ENCODE measurements at regions not wholly inside any gene's neighbourhood (a gene's known extent, or its start where the extent isn't known, plus 50 kb on each side); places are given as distances from the start of the nearest gene placed in this dataset.

- Histone ChIP-seq H3K4me3 (ENCODE audit: low read length in 3 of 3) (no peak overlapping the region), H3K9ac (ENCODE audit: low read length in 3 of 3) (no peak overlapping the region), H3K9me3 (ENCODE audit: control insufficient read depth in 2 of 3, insufficient read depth in 1 of 3, low read length in 3 of 3) (no peaks in the 10 kb centered on the region), H3K27me3 (ENCODE audit: control insufficient read depth, insufficient read depth, low read length) (no peaks in the 10 kb centered on the region), H3K4me1 (ENCODE audit: control insufficient read depth in 2 of 3, insufficient read depth in 2 of 3, low read depth in 1 of 3, low read length in 3 of 3) (no peaks in the 10 kb centered on the region), H3K27ac (ENCODE audit: low read depth in 2 of 2, low read length in 2 of 2) (no peak overlapping the region), H3K36me3 (ENCODE audit: control insufficient read depth in 2 of 3, insufficient read depth in 3 of 3, low read length in 3 of 3) (no peaks in the 10 kb centered on the region)
- FAIRE-seq (no peak), DNase-seq (peak in 2 of 5 donors; percentile 23 to 31)
- TF ChIP-seq, protein P1, sequence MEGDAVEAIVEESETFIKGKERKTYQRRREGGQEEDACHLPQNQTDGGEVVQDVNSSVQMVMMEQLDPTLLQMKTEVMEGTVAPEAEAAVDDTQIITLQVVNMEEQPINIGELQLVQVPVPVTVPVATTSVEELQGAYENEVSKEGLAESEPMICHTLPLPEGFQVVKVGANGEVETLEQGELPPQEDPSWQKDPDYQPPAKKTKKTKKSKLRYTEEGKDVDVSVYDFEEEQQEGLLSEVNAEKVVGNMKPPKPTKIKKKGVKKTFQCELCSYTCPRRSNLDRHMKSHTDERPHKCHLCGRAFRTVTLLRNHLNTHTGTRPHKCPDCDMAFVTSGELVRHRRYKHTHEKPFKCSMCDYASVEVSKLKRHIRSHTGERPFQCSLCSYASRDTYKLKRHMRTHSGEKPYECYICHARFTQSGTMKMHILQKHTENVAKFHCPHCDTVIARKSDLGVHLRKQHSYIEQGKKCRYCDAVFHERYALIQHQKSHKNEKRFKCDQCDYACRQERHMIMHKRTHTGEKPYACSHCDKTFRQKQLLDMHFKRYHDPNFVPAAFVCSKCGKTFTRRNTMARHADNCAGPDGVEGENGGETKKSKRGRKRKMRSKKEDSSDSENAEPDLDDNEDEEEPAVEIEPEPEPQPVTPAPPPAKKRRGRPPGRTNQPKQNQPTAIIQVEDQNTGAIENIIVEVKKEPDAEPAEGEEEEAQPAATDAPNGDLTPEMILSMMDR (IDR thresholded peaks at IDR 0.05; ENCODE audit: borderline replicate concordance, extremely low read depth, insufficient read depth) = no peak
- intact Hi-C loops (cut with DNase I) = no loop called here
Observed at GRCh38 chr10:2680821-2681220, 386.5 kb upstream of the PFKP start.

DNA sequence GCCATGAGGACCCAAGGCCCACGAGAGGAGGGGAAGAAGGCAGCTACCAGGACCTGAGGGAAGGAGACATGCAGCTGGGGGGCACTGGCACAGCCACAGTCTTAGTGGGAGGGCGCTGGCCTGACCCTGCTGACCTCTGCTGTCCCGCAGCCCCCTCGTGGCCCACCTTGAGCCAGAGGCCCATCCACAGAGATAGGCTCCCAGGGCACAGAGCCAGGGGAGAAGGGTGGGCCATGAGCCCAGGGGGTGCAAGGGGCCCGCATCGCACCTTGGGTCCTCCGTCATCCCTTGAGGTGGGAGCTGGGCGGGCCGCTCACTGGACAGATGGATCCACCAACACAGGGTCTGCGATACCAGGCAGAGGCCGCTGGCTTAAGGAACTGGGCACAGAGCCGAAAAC lies 387.7 kb upstream of the PFKP start:
- DNase-seq = peak in 1 of 5 donors; percentile 59
- intact Hi-C loops (cut with DNase I) = no loop called here

DNA sequence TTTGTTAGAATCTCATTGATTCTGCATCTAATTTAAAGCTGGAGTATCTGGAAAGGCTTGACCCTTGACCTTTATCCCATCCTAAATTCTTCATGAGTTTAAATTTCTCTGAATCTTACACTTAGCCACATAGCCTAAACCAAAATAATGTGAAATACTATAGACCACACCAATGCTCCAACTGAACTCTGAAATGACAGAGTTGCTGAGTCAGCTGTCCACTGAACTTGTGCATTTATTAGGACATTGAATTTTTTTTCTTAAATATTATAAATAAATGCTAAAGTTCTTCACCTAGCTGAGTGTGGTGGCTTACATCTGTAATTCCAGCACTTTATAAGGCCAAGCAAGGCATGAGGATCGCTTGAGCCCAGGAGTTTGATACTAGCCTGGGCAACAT lies 390.9 kb upstream of the PFKP start:
- FAIRE-seq (no peak), DNase-seq (no peak)
- no peaks in the 10 kb centered on the region for H3K9me3 ChIP-seq (ENCODE audit: control insufficient read depth in 2 of 3, insufficient read depth in 1 of 3, low read length in 3 of 3)
- H3K4me3 ChIP-seq (ENCODE audit: low read length in 3 of 3) = no peak overlapping the region
- H3K4me1 ChIP-seq (ENCODE audit: control insufficient read depth in 2 of 3, insufficient read depth in 2 of 3, low read depth in 1 of 3, low read length in 3 of 3) = no peaks in the 10 kb centered on the region
- no peak overlapping the region for H3K9ac ChIP-seq (ENCODE audit: low read length in 3 of 3)
- no peak overlapping the region for H3K27ac ChIP-seq (ENCODE audit: low read depth in 2 of 2, low read length in 2 of 2)
- no peaks in the 10 kb centered on the region for H3K27me3 ChIP-seq (ENCODE audit: control insufficient read depth, insufficient read depth, low read length)
- TF ChIP-seq, protein P1 (IDR thresholded peaks at IDR 0.05; ENCODE audit: borderline replicate concordance, extremely low read depth, insufficient read depth) = no peak
- intact Hi-C loops (cut with DNase I) = no loop called here
- no peaks in the 10 kb centered on the region for H3K36me3 ChIP-seq (ENCODE audit: control insufficient read depth in 2 of 3, insufficient read depth in 3 of 3, low read length in 3 of 3)

More for the DNA sequence above, 387.7 kb upstream of the PFKP start:
- H3K36me3 ChIP-seq (ENCODE audit: control insufficient read depth in 2 of 3, insufficient read depth in 3 of 3, low read length in 3 of 3) = no peaks in the 10 kb centered on the region
- H3K9me3 ChIP-seq (ENCODE audit: control insufficient read depth in 2 of 3, insufficient read depth in 1 of 3, low read length in 3 of 3) = no peaks in the 10 kb centered on the region
- H3K4me1 ChIP-seq (ENCODE audit: control insufficient read depth in 2 of 3, insufficient read depth in 2 of 3, low read depth in 1 of 3, low read length in 3 of 3) = no peaks in the 10 kb centered on the region
- H3K4me3 ChIP-seq (ENCODE audit: low read length in 3 of 3) = no peak overlapping the region
- FAIRE-seq = no peak
- no peak overlapping the region for H3K9ac ChIP-seq (ENCODE audit: low read length in 3 of 3)
- H3K27me3 ChIP-seq (ENCODE audit: control insufficient read depth, insufficient read depth, low read length) = no peaks in the 10 kb centered on the region
- H3K27ac ChIP-seq (ENCODE audit: low read depth in 2 of 2, low read length in 2 of 2) = no peak overlapping the region
- TF ChIP-seq, protein P1 (IDR thresholded peaks at IDR 0.05; ENCODE audit: borderline replicate concordance, extremely low read depth, insufficient read depth) = no peak

- FAIRE-seq = no peak
Observed at GRCh38 chr10:2674451-2674850, 392.9 kb upstream of the PFKP start.

More at GRCh38 chr10:2674451-2674850, 392.9 kb upstream of the PFKP start:
- intact Hi-C loops (cut with DNase I) = no loop called here
- TF ChIP-seq, protein P1 (IDR thresholded peaks at IDR 0.05; ENCODE audit: borderline replicate concordance, extremely low read depth, insufficient read depth) = no peak
- no peak overlapping the region for H3K27ac ChIP-seq (ENCODE audit: low read depth in 2 of 2, low read length in 2 of 2)
- no peak for DNase-seq
- H3K4me3 ChIP-seq (ENCODE audit: low read length in 3 of 3) = no peak overlapping the region
- no peaks in the 10 kb centered on the region for H3K36me3 ChIP-seq (ENCODE audit: control insufficient read depth in 2 of 3, insufficient read depth in 3 of 3, low read length in 3 of 3)
- no peaks in the 10 kb centered on the region for H3K9me3 ChIP-seq (ENCODE audit: control insufficient read depth in 2 of 3, insufficient read depth in 1 of 3, low read length in 3 of 3)
- H3K9ac ChIP-seq (ENCODE audit: low read length in 3 of 3) = no peak overlapping the region
- no peaks in the 10 kb centered on the region for H3K4me1 ChIP-seq (ENCODE audit: control insufficient read depth in 2 of 3, insufficient read depth in 2 of 3, low read depth in 1 of 3, low read length in 3 of 3)
- no peaks in the 10 kb centered on the region for H3K27me3 ChIP-seq (ENCODE audit: control insufficient read depth, insufficient read depth, low read length)

All from kidney (tissue), 13 donors.